HCT116 (cell line): ENCODE measurements at regions not wholly inside any gene's neighbourhood (a gene's known extent, or its start where the extent isn't known, plus 50 kb on each side); places are given as distances from the start of the nearest gene placed in this dataset.

ENCODE experiments used
- CTCF ChIP-seq, 3 experiments: fragments of 200-600 bp in 1 of 3; sonication (generic) in 1 of 3; IDR thresholded peaks in 2 of 3; conservative IDR thresholded peaks in 1 of 3; 2 replicates each; pipeline ENCODE4 v1.5.1; 2012 to 2017; ENCODE audit warnings: low read depth in 2 of 3, low read length in 2 of 3, antibody characterized with exemption in 1 of 3, borderline replicate concordance in 1 of 3, control low read depth in 1 of 3, mild to moderate bottlenecking in 1 of 3, mixed read lengths in 1 of 3, mixed run types in 1 of 3, moderate library complexity in 1 of 3; ENCODE audit not compliant: insufficient read depth in 1 of 3
- ELF1 ChIP-seq: IDR thresholded peaks from 2 replicates; pipeline ENCODE4 v1.6.1; 2012; ENCODE audit warnings: low read depth, borderline replicate concordance
- POLR2A ChIP-seq: IDR thresholded peaks from 2 replicates; pipeline ENCODE4 v1.7.0; 2011; ENCODE audit warnings: borderline replicate concordance; ENCODE audit not compliant: insufficient read depth, insufficient read length; ENCODE audit errors: extremely low read depth
- RAD21 ChIP-seq: IDR thresholded peaks from 2 replicates; pipeline ENCODE4 v1.6.1; 2012; ENCODE audit warnings: low read depth, mild to moderate bottlenecking
- SIN3A ChIP-seq: IDR thresholded peaks from 2 replicates; pipeline ENCODE4 v1.6.1; 2012; ENCODE audit warnings: low read depth
- ZNF274 ChIP-seq: fragments of 200-500 bp; sonication (Bioruptor generic); IDR thresholded peaks from 2 replicates; pipeline ENCODE4 v1.6.1; 2014; ENCODE audit warnings: mild to moderate bottlenecking, low read depth, low read length, inconsistent platforms

DNA sequence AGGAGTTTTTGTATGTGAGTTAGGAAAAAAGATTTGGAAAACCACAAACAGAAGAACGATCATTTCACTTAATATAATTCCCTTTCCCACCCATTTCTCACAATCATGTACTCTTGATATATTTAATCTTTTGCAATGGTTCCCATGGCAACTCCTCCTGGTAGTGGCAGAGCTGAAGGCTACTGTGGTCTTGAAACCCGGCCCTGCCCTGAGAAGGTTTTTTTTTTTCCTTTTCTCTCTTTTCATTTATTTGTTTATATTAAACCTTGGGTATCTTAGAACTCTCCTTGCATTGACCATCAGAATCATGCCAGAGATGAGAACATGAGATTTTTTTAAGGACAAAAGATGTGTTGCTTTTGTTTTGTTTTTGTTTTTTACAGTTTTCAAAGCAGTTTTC, 566.1 kb upstream of the NRP1 start:
- TF ChIP-seq CTCF (IDR thresholded peaks at IDR 0.05 in 2 of 3, conservative IDR thresholded peaks at IDR 0.05 in 1 of 3; ENCODE audit: borderline replicate concordance in 1 of 3, insufficient read depth in 1 of 3, low read depth in 2 of 3, low read length in 2 of 3) (no peak), RAD21 (no peak), ZNF274 (no peak), ELF1 (no peak), POLR2A (no peak), SIN3A (no peak)
